LoVo (cell line): ENCODE measurements at regions not wholly inside any gene's neighbourhood (a gene's known extent, or its start where the extent isn't known, plus 50 kb on each side); places are given as distances from the start of the nearest gene placed in this dataset.
"Not testable (repeated sequence)": the region's sequence is repeated elsewhere in the genome, so short reads cannot be mapped to it uniquely, and the experiment has no call there.

Experiments used
- DNase-seq: peaks from one replicate; pipeline ENCODE4 v3.0.0-alpha.2; 2016; ENCODE audit warnings: low spot score

- no peak for DNase-seq
Observed at GRCh38 chr7:51929818-51930217, 613.2 kb upstream of the COBL start.

DNA sequence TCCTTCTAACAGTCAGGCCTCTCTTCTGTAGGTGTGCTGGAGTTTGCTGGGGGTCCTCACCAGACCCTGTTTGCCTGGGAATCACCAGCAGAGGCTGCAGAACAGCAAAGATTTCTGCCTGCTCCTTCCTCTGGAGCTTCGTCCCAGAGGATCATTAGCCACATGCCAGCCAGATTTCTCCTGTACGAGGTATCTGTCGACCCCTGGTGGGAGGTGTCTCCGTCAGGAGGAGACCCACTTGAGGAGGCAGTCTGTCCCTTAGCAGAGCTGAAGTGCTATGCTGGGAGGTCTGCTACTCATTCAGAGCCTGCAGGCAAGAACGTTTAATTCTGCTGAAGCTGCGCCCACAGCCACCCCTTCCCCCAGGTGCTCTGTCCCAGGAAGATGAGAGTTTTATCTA, 611.1 kb upstream of the COBL start:
- no peak for DNase-seq

DNA sequence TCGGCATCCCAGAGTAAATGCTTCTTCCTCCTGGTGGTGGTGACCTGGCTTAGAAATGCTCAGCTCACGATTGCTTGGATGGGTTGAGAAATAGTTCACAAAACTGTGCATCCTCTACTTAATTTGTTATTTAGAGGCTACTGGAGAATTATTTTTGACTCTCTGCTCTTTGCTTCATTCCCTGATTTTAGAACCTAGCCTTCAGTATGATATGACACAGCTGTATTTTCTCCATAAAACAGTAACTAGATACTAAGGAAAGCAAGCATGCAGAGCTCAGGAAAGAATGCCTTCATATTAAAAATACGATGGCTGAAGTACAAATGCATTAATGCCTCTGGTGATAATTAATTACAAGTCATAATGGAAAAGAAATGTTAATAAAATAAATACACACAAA, 602.0 kb upstream of the COBL start:
- DNase-seq = no peak

DNA sequence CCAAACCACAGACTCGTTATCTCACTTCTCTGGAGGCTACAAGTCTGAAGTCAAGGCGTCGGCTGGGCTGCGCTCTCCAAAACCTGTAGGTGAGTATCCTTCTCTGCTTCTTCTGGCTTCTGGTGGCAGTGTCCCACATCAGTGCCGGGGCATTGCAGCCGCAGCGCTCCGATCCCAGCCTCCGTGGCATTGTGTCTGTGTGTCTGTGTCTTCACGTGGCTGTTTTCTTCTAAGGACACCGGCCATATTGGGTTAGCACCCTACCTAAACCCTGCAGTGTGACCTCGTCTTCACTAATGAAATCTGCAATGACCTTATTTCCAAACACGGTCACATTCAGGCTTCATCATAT, 584.9 kb upstream of the COBL start:
- no peak for DNase-seq

- not testable (repeated sequence) for DNase-seq
Observed at GRCh38 chr7:51900755-51901488, 584.3 kb upstream of the COBL start.

GRCh38 chr7:51899611-51900010, 583.0 kb upstream of the COBL start:
- DNase-seq = no peak

DNA sequence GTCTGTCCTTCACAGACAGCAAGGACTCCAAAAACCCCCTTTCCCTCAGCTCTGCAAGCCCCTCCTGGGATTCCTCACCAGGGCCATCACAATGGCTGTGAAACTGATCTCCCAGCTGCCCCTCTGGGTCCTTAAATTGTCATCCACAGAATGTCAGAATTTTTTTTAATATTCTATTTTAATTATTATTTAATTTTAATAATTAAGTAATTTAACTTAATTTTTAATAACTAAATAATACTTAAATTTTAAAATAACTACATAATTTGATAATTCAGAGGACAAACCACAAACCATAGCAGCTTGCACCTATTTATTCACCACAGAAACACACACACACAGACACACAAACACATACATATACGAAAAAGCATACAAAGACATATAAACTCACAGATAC, 565.8 kb upstream of the COBL start:
- DNase-seq = no peak

- no peak for DNase-seq
Observed at GRCh38 chr7:51881309-51881708, 564.7 kb upstream of the COBL start.

DNA sequence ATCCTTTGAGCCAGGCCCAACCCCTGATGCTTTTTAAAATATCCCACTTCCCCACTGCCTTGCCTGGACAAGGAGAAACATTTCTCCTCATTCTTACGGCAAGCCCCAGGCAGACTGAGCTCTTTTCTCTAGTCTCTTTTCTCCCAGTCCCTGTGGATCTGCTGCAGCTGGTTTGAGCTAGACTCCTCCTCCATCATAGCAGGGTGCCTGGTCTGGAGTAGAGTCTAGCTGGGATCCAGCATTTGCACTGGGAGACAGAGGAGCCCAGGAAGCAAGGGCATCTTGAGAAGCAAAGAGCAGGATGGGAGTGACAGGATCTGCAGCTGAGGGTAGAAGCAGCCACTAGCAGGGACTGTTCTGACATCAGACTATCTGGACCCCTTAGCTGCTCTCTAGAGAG, 562.3 kb upstream of the COBL start:
- DNase-seq = no peak

DNA sequence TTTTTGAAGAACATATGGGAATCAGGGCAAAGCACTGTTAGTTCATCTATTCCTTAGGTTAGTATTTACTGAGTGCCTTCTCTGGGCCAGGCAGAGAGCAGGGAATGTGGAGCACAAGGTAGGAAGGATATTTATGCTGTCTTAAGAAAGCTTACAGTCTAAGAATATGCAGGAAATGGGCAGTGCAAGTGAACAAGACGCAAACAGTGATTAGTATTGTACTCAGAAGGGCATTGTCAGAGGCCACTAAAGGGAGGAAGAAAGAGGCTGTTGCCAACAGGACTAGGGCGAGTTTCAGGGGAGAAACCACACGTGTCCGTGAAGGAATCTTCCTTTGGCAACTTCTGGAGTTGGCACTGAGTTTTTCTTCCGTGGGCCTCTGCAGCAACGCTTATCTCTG, 552.8 kb upstream of the COBL start:
- no peak for DNase-seq

- no peak for DNase-seq
Observed at GRCh38 chr7:51867117-51867516, 550.5 kb upstream of the COBL start.

- DNase-seq = no peak
Observed at GRCh38 chr7:51860305-51860704, 543.7 kb upstream of the COBL start.

GRCh38 chr7:51850126-51850525, 533.5 kb upstream of the COBL start:
- DNase-seq = no peak

- DNase-seq = no peak
Observed at GRCh38 chr7:51847461-51848134, 531.0 kb upstream of the COBL start.

DNA sequence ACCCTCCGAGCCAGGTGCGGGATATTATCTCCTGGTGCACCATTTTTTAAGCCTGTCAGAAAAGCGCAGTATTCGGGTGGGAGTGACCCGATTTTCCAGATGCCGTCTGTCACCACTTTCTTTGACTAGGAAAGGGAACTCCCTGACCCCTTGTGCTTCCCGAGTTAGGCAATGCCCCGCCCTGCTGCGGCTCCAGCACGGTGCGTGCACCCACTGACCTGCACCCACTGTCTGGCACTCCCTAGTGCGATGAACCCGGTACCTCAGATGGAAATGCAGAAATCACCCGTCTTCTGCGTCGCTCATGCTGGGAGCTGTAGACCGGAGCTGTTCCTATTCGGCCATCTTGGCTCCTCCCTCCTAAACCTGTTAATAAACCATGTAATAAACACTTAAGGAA, 522.5 kb upstream of the COBL start:
- DNase-seq = not testable (repeated sequence)

- DNase-seq = no peak
Observed at GRCh38 chr7:51827631-51828030, 511.0 kb upstream of the COBL start.

- no peak for DNase-seq
Observed at GRCh38 chr7:51824050-51824449, 507.4 kb upstream of the COBL start.

DNA sequence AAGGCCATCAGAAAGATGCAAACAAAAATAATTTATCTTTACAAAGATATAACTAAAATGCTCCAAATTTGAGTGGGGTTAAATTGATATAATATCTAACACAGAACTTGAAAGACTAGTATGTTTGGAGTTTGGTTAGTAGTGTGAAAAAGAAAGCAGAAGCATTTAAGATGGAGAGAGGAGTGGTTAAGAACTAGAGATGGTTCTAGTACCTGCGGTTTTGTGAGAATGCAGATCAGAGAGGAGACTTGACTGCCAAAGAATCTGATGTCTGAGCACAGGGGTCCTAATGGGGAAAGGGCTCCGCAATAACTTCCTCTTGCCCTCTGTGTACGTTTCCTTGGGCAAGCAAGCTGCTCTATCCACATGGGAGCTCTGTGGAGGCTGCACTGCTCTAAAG, 506.8 kb upstream of the COBL start:
- DNase-seq = no peak

GRCh38 chr7:51817694-51818225, 501.2 kb upstream of the COBL start:
- DNase-seq = no peak

GRCh38 chr7:51805783-51806431, 489.3 kb upstream of the COBL start:
- not testable (repeated sequence) for DNase-seq

- DNase-seq = no peak
Observed at GRCh38 chr7:51802718-51803117, 486.1 kb upstream of the COBL start.

- DNase-seq = no peak
Observed at GRCh38 chr7:51797371-51797770, 480.8 kb upstream of the COBL start.

DNA sequence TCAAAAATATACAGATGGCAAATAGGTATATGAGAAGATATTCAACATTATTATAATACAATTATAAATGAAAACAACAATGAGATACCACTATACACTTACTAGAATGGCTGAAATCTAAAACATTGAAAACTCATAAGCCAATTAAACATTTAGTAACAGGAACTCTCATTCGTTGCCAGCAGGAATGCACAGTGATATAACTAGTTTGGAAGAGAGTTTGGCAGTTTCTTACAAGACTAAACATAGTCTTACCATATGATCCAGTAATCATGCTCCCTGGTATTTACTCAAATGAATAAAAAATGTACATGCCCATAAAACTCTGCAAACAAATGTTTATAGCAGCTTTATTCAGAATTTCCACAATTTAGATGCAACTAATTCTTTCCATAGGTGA, 476.2 kb upstream of the COBL start:
- no peak for DNase-seq
